ENCODE measurements at regions not wholly inside any gene's neighbourhood (a gene's known extent, or its start where the extent isn't known, plus 50 kb on each side); places are given as distances from the start of the nearest gene placed in this dataset.

DNA sequence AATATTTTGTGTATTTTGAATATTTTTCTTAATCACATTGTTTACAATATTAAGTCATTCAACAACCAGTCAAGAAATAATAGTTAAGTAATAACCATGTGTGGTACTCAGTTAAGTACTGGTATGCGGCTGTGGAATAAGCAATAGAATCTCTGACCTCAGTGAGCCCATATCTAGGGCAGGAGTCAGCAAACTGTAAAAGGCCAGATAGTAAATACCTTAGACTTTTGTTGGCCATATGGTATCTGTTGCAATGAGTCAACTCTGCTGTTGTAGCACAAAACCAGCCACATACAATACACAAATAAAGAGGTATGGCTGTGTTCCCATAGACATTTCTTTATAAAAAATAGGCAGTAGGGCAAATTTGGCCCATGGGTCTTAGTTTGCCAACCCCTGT lies 311.6 kb upstream of the SEMA3A start:
- ATAC-seq: no peak
- intact Hi-C loops (cut with micrococcal nuclease; ENCODE audit: unreplicated experiment): no loop called here
- POLR2A ChIA-PET: no interaction called here

More for the DNA sequence above, 311.6 kb upstream of the SEMA3A start:
- DNase-seq (ENCODE audit: low read depth, low spot score) (no peak), FAIRE-seq (no peak)
- no peaks in the 10 kb centered on the region for H3K4me1 ChIP-seq (ENCODE audit: control insufficient read depth, insufficient read depth, low read length)
- no peak overlapping the region for H3K4me2 ChIP-seq (ENCODE audit: control insufficient read depth, insufficient read depth)
- ChIA-PET SMC1A (ENCODE audit: uncharacterized antibody, unreplicated experiment) (no interaction called here), RAD21 (ENCODE audit: unreplicated experiment) (no interaction called here), CTCF (no interaction called here)
- 0% methylated on average over 1 of the region's 1 CpG for WGBS (ENCODE audit: insufficient coverage, insufficient replicate concordance, low lambda C conversion rate, missing lambda C conversion rate)
- no peak overlapping the region for H3K27ac ChIP-seq (ENCODE audit: control insufficient read depth, insufficient read depth)
- no peaks in the 10 kb centered on the region for H3K9me3 ChIP-seq (replicated peaks; ENCODE audit: control insufficient read depth, insufficient read depth, low read length)
- H3K36me3 ChIP-seq (ENCODE audit: control insufficient read depth in 2 of 2, insufficient read depth in 2 of 2, low read length in 1 of 2): no peaks in the 10 kb centered on the region
- H3K9ac ChIP-seq (ENCODE audit: control insufficient read depth, insufficient read depth, low read length): no peak overlapping the region
- H3K27me3 ChIP-seq (replicated peaks in 1 of 2; ENCODE audit: control insufficient read depth in 2 of 2, insufficient read depth in 2 of 2, low read length in 1 of 2): no peaks in the 10 kb centered on the region
- no peaks in the 10 kb centered on the region for H4K20me1 ChIP-seq (ENCODE audit: control insufficient read depth, insufficient read depth)
- no peak overlapping the region for H3K4me3 ChIP-seq
- TF ChIP-seq POLR2AphosphoS2 (IDR thresholded peaks at IDR 0.05; ENCODE audit: low read depth, low read length): no peak
- TF ChIP-seq TAF1 (IDR thresholded peaks at IDR 0.05; ENCODE audit: borderline replicate concordance, low read depth, low read length): no peak
- TF ChIP-seq, protein P1, sequence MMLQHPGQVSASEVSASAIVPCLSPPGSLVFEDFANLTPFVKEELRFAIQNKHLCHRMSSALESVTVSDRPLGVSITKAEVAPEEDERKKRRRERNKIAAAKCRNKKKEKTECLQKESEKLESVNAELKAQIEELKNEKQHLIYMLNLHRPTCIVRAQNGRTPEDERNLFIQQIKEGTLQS (IDR thresholded peaks at IDR 0.05; ENCODE audit: borderline replicate concordance, extremely low read depth, low read depth, low read length): no peak
- TF ChIP-seq YY1 (IDR thresholded peaks at IDR 0.05; ENCODE audit: low read depth, low read length): no peak
- TF ChIP-seq, protein P2, sequence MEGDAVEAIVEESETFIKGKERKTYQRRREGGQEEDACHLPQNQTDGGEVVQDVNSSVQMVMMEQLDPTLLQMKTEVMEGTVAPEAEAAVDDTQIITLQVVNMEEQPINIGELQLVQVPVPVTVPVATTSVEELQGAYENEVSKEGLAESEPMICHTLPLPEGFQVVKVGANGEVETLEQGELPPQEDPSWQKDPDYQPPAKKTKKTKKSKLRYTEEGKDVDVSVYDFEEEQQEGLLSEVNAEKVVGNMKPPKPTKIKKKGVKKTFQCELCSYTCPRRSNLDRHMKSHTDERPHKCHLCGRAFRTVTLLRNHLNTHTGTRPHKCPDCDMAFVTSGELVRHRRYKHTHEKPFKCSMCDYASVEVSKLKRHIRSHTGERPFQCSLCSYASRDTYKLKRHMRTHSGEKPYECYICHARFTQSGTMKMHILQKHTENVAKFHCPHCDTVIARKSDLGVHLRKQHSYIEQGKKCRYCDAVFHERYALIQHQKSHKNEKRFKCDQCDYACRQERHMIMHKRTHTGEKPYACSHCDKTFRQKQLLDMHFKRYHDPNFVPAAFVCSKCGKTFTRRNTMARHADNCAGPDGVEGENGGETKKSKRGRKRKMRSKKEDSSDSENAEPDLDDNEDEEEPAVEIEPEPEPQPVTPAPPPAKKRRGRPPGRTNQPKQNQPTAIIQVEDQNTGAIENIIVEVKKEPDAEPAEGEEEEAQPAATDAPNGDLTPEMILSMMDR (IDR thresholded peaks at IDR 0.05 in 2 of 3, conservative IDR thresholded peaks at IDR 0.05 in 1 of 3; ENCODE audit: control insufficient read depth in 2 of 3, extremely low read depth in 1 of 3, insufficient read depth in 1 of 3, low read depth in 3 of 3, low read length in 3 of 3): no peak
- TF ChIP-seq, protein P3, sequence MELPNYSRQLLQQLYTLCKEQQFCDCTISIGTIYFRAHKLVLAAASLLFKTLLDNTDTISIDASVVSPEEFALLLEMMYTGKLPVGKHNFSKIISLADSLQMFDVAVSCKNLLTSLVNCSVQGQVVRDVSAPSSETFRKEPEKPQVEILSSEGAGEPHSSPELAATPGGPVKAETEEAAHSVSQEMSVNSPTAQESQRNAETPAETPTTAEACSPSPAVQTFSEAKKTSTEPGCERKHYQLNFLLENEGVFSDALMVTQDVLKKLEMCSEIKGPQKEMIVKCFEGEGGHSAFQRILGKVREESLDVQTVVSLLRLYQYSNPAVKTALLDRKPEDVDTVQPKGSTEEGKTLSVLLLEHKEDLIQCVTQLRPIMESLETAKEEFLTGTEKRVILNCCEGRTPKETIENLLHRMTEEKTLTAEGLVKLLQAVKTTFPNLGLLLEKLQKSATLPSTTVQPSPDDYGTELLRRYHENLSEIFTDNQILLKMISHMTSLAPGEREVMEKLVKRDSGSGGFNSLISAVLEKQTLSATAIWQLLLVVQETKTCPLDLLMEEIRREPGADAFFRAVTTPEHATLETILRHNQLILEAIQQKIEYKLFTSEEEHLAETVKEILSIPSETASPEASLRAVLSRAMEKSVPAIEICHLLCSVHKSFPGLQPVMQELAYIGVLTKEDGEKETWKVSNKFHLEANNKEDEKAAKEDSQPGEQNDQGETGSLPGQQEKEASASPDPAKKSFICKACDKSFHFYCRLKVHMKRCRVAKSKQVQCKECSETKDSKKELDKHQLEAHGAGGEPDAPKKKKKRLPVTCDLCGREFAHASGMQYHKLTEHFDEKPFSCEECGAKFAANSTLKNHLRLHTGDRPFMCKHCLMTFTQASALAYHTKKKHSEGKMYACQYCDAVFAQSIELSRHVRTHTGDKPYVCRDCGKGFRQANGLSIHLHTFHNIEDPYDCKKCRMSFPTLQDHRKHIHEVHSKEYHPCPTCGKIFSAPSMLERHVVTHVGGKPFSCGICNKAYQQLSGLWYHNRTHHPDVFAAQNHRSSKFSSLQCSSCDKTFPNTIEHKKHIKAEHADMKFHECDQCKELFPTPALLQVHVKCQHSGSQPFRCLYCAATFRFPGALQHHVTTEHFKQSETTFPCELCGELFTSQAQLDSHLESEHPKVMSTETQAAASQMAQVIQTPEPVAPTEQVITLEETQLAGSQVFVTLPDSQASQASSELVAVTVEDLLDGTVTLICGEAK (IDR thresholded peaks at IDR 0.05; ENCODE audit: borderline replicate concordance): no peak
- no peak for TF ChIP-seq SUZ12 (IDR thresholded peaks at IDR 0.05; ENCODE audit: unreplicated experiment)
- TF ChIP-seq TBL1XR1 (IDR thresholded peaks at IDR 0.05; ENCODE audit: low read depth, low read length): no peak
- no peaks in the 10 kb centered on the region for H3K79me2 ChIP-seq (ENCODE audit: control insufficient read depth, insufficient read depth, low read length)
- no peak overlapping the region for H2AFZ ChIP-seq (ENCODE audit: control insufficient read depth, low read depth, low read length)
- in situ Hi-C loops (cut with MboI): no loop called here
- no TSS peak for BruUV-seq (replicated peaks)

Data from GM12878 (cell line).